ENCODE measurements at regions not wholly inside any gene's neighbourhood (a gene's known extent, or its start where the extent isn't known, plus 50 kb on each side); places are given as distances from the start of the nearest gene placed in this dataset.

DNA sequence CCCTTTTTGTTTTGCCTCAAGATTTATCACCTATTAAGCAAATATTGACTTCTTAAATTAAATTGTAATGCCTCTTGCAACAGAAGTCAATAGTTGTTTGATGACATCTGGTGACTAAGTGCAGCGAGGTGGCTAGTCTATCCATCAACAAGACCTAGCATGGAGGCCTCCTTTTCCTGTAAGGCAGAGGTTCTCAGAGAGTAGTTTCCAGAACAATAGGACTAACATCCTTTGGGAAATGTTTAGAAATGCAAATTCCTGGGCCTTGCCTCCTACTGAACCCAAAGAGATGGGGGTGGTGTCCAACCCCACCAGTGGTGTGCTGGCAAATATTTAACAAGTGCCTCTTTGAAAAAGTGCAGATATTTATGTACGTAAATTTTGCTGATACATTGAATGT lies 143.7 kb downstream of the SCP2D1 start:
- TF ChIP-seq, protein P1, sequence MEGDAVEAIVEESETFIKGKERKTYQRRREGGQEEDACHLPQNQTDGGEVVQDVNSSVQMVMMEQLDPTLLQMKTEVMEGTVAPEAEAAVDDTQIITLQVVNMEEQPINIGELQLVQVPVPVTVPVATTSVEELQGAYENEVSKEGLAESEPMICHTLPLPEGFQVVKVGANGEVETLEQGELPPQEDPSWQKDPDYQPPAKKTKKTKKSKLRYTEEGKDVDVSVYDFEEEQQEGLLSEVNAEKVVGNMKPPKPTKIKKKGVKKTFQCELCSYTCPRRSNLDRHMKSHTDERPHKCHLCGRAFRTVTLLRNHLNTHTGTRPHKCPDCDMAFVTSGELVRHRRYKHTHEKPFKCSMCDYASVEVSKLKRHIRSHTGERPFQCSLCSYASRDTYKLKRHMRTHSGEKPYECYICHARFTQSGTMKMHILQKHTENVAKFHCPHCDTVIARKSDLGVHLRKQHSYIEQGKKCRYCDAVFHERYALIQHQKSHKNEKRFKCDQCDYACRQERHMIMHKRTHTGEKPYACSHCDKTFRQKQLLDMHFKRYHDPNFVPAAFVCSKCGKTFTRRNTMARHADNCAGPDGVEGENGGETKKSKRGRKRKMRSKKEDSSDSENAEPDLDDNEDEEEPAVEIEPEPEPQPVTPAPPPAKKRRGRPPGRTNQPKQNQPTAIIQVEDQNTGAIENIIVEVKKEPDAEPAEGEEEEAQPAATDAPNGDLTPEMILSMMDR (IDR thresholded peaks at IDR 0.05; ENCODE audit: poor library complexity, severe bottlenecking): no peak
- no peak for TF ChIP-seq EZH2 (IDR thresholded peaks at IDR 0.05; ENCODE audit: borderline replicate concordance, insufficient read depth, low read length, poor library complexity, severe bottlenecking)
- no peak for TF ChIP-seq RAD21 (conservative IDR thresholded peaks at IDR 0.05)
- no peak for TF ChIP-seq SMC3 (conservative IDR thresholded peaks at IDR 0.05; ENCODE audit: poor library complexity)
- no peak for TF ChIP-seq EP300 (conservative IDR thresholded peaks at IDR 0.05; ENCODE audit: poor library complexity, severe bottlenecking)
- TF ChIP-seq MXI1 (conservative IDR thresholded peaks at IDR 0.05; ENCODE audit: poor library complexity, severe bottlenecking): no peak

Measured in neural cell (in vitro differentiated cells).